Spleen (tissue), 7 donors: ENCODE measurements at regions not wholly inside any gene's neighbourhood (a gene's known extent, or its start where the extent isn't known, plus 50 kb on each side); places are given as distances from the start of the nearest gene placed in this dataset.

ENCODE experiments used
- CTCF ChIP-seq, 11 experiments: fragments of 200-600 bp in 7 of 11; fragments of 450-650 bp in 4 of 11; sonication (generic) in 4 of 11; IDR thresholded peaks in 8 of 11; conservative IDR thresholded peaks in 3 of 11; 1 replicate in 7 of 11; 2 replicates in 4 of 11; pipeline versions ENCODE4 v1.4.0 to v1.8.0; 2016 to 2021; ENCODE audit warnings: antibody characterized with exemption in 11 of 11, inconsistent platforms in 4 of 11, mild to moderate bottlenecking in 1 of 11
- POLR2A ChIP-seq, 3 donors: fragments of 450-650 bp; IDR thresholded peaks; one replicate each; pipeline ENCODE4 v1.5.1; 2017; ENCODE audit warnings: antibody characterized with exemption in 3 of 3, mild to moderate bottlenecking in 1 of 3
- donor health status: DM: no; HTN: no; CAD: no; lungs with moderate emphysema.
- donor health status: DM: no; HTN: no; CAD: no.
- donor health status: DM: no; HTN: no; CAD: no.

GRCh38 chr7:16323313-16323712, 98.0 kb downstream of the CRPPA start:
- TF ChIP-seq POLR2A (IDR thresholded peaks at IDR 0.05), result no peak
- no peak for TF ChIP-seq CTCF (IDR thresholded peaks at IDR 0.05 in 8 of 11, conservative IDR thresholded peaks at IDR 0.05 in 3 of 11)
